ACHN (cell line): ENCODE measurements at regions not wholly inside any gene's neighbourhood (a gene's known extent, or its start where the extent isn't known, plus 50 kb on each side); places are given as distances from the start of the nearest gene placed in this dataset.
"Not testable (repeated sequence)": the region's sequence is repeated elsewhere in the genome, so short reads cannot be mapped to it uniquely, and the experiment has no call there.

Source experiments
- DNase-seq: peaks from one replicate; pipeline ENCODE4 v3.0.0-alpha.2; 2015
- in situ Hi-C: cut with HindIII; loops from 2 replicates; pipeline ENCODE4 v1.10.0; 2017; ENCODE audit warnings: low sequenced_read_pairs, low pct_ligation_motif_present, low pct_unique_long_range_greater_than_20kb

DNA sequence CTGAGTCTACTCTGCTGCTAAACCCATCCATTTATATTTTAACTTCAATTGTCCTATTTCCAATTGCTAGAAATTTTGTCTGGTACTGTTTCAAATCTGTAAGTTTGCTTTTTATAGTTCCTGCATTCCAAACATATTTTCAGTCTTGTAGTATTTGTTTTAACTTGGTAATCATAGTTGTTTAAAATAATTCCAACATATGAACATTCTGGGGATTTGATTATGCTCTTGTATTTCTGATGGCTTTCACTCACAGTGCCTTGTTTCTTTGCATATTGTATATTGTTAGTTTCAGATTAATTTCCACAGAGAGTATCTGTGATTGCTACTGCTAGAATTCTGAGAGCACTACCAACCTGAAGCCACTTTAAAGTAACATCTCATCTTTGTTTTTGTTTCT, 202.4 kb downstream of the ETAA1 start:
- DNase-seq, result no peak
- in situ Hi-C loops, result no loop called here

DNA sequence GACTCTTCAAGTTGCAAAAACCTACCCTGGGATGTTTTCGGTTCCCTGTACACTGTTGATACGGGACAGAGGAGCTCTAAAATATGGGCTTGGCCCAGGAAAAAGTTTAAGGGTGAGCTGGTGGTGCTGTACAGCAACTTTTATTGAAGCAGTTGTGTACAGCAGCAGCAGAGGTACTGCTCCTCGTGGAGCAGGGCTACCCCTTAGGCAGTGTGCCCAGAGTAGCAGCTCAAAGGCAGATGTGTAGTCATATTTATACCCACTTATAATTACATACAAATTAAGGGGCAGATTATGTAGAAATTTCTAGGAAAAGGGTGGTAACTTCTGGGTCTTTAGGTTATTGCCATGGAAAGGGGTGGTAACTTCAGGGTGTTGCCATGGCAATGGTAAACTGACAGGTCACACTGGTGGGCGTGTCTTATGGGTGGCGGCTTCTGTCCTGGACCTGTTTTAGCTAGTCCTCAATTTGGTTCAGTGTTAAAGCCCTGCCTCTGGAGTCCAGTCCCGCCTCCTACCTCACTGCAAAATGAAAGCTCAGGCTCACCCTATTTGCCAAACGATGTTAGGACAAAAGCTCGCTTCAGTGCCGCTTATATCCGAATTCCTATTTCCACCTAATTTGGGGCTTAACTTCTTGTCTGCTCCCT, 203.2 kb downstream of the ETAA1 start:
- in situ Hi-C loops, result no loop called here
- DNase-seq, result no peak

DNA sequence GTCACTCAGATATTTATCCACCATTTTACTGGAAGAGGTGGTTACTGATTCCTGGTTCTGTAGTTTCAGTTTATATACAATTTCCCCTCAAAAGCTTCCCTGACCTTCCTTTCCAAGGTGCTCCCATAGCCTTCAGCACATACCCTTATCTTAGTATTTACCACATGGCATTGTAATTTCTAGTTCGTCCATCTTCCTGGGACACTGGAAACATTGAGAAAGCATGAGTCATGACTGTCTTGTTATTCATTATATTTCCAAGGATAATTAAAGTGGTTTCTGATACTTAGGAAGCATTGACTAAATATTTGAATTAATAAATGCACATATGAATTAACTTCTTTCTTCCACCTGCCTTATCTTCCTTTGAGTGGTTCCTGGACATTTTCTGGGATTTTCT, 203.8 kb downstream of the ETAA1 start:
- in situ Hi-C loops, result no loop called here
- no peak for DNase-seq

DNA sequence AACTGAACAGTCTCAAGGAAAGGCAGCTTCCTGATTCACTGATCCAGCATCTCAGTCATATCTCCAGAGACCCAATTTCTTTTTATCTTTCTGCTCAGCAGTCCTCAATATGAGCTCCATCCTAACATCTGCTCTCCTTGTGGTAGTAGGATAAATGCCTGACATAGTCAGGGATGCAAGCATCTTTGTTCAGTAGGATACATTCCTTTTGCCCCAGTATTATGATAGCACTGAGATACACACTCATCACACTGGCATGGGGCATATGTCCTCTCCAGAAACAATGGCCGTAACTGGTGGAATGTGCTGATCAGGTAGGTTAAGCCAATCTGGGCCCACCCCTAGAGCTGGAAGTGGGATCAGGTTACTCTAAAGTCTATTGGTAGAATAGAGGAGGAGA, 207.2 kb downstream of the ETAA1 start:
- in situ Hi-C loops, result no loop called here
- DNase-seq, result no peak

DNA sequence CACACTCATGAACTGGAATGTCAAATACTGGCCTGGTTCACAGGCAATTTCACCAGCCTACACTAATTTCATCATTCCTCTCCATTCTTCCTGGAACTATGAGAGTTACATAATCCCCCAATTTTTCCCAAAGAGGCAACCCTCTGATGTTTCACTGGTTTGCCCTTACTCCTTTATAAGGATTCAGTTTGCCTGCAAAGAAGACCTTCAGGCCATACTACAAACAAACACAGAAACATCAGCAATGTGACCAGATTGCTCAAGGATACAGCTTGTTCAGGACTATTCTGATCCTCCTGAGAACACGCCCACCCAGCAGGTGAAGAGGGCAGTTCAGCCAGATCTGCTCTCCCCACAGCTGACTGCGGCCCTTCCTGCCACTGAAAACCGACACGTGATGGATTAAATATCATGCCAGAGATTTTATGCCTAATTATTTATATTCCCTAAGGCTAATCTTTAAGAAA, 215.5 kb downstream of the ETAA1 start:
- DNase-seq, result no peak
- in situ Hi-C loops, result no loop called here

DNA sequence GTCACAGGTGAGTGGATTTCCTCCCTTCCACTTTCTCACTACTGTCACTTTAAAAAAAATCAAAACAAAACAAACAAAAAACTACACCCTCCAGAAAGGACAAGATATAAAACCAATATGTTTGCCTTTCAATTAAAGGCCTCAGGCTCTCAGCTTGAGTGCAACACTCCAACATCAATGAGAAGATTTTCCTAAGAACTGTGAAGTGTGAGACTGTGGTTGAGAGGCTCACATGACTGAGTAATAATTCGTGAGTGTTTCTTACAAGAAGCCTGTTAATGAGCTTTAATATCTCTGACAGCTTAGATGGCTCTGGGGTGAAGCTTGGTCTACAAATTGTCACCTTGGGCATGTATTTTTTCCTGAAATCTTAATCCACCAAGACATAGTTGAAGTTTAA, 216.1 kb downstream of the ETAA1 start:
- in situ Hi-C loops, result no loop called here
- no peak for DNase-seq

DNA sequence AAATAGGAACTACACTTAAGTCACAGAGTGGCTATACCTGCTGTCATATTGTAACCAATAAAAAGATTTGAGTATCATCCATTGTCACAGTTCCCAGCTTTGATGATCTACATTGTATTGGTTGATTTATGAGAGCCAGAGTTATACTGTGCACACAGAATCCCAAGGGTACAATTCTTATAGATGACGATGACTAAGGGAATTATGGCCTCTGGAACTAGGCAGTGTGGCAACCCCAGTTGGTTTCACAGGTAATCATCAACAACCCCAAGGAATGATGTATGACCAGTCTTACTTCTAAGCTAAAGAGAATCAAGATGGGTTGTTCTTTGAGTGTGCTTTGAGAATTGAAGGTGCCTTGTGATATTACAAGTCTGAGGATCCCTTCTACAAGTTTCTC, 217.3 kb downstream of the ETAA1 start:
- in situ Hi-C loops, result no loop called here
- no peak for DNase-seq

DNA sequence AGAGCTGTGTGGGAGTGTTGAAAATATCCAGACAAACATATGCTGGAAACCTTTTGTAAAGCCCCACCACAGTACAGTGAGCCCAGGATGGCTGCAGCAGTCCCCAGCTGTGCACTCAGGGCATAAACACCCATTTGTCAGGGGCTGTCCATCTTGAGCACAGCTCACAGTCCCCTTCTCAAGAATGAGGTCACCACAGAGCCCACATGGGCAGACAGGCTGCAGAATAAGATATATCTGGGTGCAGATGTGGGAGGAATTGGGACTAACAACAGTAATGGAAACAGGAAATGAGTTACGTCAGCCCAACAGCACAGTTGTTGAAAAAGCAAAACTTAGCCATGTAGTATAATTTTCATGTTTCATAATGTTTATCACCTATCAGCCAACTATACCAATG, 219.6 kb downstream of the ETAA1 start:
- no peak for DNase-seq
- in situ Hi-C loops, result no loop called here

DNA sequence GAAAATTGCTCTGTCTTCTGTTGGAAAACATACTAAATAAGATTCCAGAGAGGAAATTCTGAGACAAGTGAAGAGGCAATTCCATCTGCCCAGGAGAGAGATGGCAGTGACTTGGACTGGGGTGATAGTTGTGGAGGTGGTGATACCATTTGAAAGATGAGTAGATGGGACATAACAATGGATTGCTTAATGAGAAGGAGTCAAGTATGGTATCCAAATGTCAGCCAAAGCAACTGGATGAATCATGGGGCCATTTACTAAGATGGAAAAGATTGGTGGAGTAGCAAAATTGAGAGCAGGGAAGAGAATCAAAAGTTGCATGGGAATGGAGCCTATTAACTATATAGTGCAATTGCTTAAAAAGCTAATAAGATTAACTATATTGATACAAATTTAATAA, 222.1 kb downstream of the ETAA1 start:
- no peak for DNase-seq
- in situ Hi-C loops, result no loop called here

DNA sequence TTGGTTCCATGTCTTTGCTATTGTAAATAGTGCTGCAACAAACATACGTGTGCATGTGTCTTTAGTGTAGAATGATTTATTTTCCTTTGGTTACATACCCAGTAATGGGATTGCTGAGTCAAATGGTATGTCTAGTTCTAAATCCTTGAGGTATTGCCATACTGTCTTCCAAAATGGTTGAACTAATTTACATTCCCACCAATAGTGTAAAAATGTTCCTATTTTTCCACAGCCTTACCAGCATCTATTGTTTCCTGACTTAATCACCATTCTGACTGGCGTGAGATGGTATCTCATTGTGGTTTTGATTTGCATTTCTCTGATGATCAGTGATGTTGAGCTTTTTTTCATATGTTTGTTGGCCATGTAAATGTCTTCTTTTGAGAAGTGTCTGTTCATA, 226.6 kb downstream of the ETAA1 start:
- not testable (repeated sequence) for DNase-seq

DNA sequence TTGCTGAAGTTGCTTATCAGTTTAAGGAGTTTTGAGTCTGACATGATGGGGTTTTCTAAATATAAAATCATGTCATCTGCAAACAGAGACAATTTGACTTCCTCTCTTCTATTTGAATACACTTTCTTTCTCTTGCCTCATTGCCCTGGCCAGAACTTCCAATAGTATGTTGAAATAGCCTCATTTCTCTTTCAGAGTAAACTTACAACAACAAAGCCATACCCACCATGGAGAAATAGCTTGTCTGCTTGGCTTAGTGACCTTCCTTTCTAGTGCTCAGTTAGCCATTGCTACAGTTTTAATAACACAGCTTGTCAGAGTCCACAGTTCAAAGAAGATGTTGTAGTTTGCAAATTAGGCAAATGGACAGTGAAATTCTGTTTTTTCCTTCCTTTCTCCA, 228.0 kb downstream of the ETAA1 start:
- in situ Hi-C loops, result no loop called here
- DNase-seq, result no peak

More for the DNA sequence above, 226.6 kb downstream of the ETAA1 start:
- in situ Hi-C loops, result not testable (repeated sequence)

DNA sequence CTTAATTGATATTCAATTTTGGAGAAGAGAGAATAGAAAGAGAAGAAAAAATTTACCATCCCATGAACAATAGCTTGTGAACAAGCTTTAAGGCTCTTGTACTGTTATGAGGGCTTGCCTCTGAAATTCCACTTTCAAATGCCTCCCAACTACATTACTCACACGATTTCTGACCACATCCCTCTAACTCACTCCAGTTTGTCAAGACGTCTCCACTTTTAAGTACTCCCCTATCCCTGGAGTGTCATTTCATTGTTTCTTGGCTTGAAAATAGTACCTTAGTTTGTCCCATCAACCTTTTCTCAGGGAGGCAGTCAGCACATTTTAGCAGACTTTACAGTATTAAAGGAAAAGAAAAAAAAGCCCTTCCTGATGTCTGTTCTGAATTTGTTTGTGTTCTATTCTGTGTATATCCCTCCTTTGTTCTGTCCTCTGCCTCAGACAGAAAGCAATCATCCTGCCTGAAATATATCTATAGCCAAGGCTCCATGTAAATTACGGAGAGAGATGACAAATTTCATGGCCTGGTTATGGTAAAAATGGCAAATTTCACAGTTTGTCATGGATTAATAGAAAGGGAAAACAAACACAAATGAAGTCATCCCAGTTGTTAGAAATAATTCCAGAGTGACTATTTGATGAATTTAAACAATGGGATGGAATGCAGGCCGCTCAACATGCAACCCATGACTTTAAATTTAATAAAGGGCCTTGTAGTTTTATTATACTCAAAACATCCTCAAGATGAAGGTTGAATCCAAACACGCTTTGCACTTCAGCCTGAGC, 228.8 kb downstream of the ETAA1 start:
- DNase-seq, result no peak
- in situ Hi-C loops, result no loop called here

DNA sequence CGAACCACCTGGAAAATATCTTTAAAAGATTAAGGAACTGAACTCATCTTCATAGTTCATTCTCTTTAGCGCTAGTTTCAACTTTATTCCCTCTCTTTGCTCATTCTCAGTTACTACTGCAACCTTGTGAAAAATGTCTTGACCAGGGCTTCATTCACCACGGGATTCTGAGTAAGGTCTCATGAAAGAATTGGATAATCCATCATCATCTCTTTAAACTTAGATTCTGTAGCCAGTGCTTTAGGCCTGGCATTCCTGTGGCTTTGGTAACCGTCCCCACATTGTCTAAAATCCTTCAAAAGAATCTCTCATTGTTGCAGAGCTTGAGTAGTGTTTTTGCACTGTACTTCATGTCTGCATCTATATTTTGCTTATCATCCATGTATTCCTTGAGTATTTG, 229.5 kb downstream of the ETAA1 start:
- in situ Hi-C loops, result no loop called here

DNA sequence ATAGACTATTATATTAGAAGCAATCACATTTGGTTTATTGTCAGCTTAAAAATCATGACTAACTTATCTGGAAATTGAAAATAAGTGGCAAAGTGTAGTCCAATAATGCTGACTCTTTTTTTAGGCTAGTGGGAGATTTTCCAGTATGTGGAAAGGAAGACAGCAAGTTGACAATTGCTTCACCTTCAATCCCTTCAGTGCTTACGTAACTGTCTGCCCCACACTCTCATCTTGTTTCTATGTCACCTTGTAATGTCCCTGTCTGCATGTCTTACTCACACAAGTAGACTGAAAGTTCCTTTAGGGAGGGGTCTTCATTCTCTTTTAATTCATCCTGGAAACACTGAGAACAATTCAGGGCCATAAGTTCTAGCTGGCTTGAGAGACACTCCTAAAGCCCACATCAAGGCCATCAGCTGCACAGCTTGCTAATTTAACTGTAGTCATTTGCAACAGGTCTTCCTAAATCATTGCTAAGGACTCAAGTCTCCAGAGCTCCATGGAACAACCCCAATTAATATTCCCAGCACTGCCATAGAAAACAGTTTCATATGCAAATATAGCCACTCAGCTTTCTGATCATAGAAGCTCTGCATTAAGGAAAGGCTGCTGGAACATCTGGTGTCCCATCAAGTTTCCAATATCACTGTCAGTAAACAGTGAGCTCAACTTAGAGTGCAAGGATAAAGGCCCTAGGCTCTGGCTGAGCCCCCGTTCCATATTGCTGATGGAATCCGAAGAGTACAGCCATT, 230.5 kb downstream of the ETAA1 start:
- in situ Hi-C loops, result no loop called here
- no peak for DNase-seq

More for the DNA sequence above, 229.5 kb downstream of the ETAA1 start:
- DNase-seq, result no peak

DNA sequence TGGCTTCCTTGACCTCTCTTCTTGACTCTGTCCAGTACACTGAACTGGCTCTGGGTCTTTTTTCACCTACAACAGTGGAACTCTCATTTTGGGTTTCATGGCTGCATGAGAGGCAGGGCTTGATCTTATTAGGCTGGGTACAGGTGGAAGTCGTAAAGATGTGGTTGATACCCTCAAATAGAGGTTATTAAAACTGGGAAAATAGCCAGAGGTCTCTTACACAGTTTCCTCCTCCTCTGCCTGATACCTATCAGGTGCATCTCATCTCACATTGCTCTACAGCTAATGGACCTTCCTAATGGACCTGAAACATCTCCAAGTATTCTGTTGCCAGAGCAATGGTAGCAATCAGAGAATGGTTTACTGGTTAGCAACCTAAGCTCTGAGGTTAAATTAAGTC, 231.8 kb downstream of the ETAA1 start:
- in situ Hi-C loops, result no loop called here
- no peak for DNase-seq

DNA sequence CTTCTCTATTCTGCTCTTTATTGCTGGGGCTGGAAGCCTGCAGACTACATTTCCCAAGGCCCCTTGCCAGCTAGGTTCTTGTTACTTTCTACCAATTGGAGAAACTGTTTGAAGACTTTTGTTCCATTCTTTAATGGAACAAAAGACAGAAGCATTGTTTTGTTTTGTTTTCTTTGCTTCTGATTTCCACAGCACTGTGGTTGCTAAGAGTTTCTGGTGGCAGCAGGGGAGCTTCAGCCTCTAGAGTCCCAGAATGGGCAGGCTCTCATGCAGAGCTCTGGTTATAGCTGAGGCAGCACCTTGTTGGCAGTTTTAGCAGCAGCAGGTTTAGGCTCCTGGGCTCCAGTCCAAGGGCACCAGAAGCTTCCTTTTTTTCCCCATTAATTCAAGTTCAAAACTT, 234.3 kb downstream of the ETAA1 start:
- no peak for DNase-seq
- in situ Hi-C loops, result no loop called here

DNA sequence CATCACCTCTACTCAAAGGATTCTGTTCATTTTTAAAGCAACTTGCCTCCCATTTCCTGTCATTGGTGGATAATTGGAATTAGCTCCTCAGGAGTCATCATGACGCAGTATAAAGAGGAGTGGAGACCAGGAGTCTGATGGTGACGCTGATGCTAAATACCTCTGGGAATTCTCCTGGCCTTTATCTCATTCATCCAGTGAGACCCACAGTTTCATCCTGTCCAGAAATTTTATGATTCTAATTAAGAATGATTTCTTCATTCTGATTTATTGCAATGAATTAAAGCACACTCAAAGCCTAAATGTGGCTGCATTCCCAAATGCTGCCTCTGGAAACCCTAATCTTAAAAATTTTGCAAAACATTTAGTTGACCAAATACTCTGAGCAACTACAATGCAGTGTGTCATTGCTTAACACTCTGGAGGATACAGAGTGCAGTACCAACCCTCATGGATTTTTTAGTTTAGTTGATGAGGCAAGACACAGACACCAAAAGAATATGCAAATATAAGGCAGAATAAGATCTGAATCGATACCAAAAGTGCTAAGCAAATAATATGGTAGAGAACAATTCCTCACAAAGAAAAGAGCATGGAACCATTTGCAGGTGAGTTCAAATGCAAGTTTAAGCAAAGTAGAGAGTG, 236.2 kb downstream of the ETAA1 start:
- in situ Hi-C loops, result no loop called here
- no peak for DNase-seq

DNA sequence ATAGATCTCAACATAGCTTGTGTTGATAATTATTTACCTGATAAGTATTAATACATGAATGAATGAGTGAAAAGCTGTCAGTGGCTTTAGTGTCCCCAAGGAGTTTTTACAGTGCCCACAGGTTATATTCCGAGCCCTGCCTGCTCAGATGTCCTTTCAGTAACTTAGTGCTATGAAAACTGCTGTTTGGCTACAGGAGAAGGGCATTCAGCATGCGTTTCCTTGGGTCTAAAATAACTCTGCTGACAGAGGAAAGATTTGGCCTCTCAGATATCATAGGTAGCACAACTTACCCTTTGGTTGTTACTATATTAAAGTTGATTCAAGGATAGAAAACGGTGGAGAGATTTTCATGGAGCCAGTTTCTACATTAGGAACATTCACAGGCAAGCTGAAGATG, 241.0 kb downstream of the ETAA1 start:
- in situ Hi-C loops, result no loop called here
- DNase-seq, result no peak
